ENCODE measurements at regions not wholly inside any gene's neighbourhood (a gene's known extent, or its start where the extent isn't known, plus 50 kb on each side); places are given as distances from the start of the nearest gene placed in this dataset.

GRCh38 chr19:30897034-30897433, 452.2 kb downstream of the TSHZ3 start:
- H3K27me3 Mint-ChIP-seq: no peaks in the 10 kb centered on the region
- H3K4me3 Mint-ChIP-seq: no peak overlapping the region
- ATAC-seq (ENCODE audit: low read depth in 2 of 2) (no peak), DNase-seq (no peak)
- H3K27ac Mint-ChIP-seq: no peak overlapping the region
- H3K36me3 Mint-ChIP-seq: no peaks in the 10 kb centered on the region
- no peaks in the 10 kb centered on the region for H3K4me1 Mint-ChIP-seq
- peaks cover 0 to 3% (median 0%) of the 10 kb centered on the region in 7 donors for H3K9me3 Mint-ChIP-seq

GRCh38 chr19:30896554-30896953, 452.7 kb downstream of the TSHZ3 start:
- DNase-seq (no peak), ATAC-seq (ENCODE audit: low read depth in 2 of 2) (no peak)
- Mint-ChIP-seq H3K9me3 (peaks cover 0 to 3% (median 0%) of the 10 kb centered on the region in 7 donors), H3K4me3 (no peak overlapping the region), H3K27ac (peak overlapping the region in 1 of 6 donors; percentile 32), H3K36me3 (no peaks in the 10 kb centered on the region), H3K27me3 (no peaks in the 10 kb centered on the region), H3K4me1 (no peaks in the 10 kb centered on the region)

GRCh38 chr19:30895946-30896345, 453.3 kb downstream of the TSHZ3 start:
- ATAC-seq (ENCODE audit: low read depth in 2 of 2) (no peak), DNase-seq (no peak)
- Mint-ChIP-seq H3K9me3 (peaks cover 0 to 3% (median 0%) of the 10 kb centered on the region in 7 donors), H3K36me3 (no peaks in the 10 kb centered on the region), H3K4me3 (no peak overlapping the region), H3K27ac (no peak overlapping the region), H3K4me1 (no peaks in the 10 kb centered on the region), H3K27me3 (no peaks in the 10 kb centered on the region)

GRCh38 chr19:30891051-30891450, 458.2 kb downstream of the TSHZ3 start:
- H3K27me3 Mint-ChIP-seq: no peaks in the 10 kb centered on the region
- peaks cover 0 to 3% (median 0%) of the 10 kb centered on the region in 7 donors for H3K9me3 Mint-ChIP-seq
- no peak overlapping the region for H3K4me3 Mint-ChIP-seq
- ATAC-seq (ENCODE audit: low read depth in 2 of 2) (no peak), DNase-seq (no peak)
- H3K36me3 Mint-ChIP-seq: no peaks in the 10 kb centered on the region
- H3K27ac Mint-ChIP-seq: no peak overlapping the region
- H3K4me1 Mint-ChIP-seq: no peaks in the 10 kb centered on the region

GRCh38 chr19:30890033-30890432, 459.2 kb downstream of the TSHZ3 start:
- DNase-seq: no peak
- H3K4me1 Mint-ChIP-seq: no peaks in the 10 kb centered on the region
- H3K27me3 Mint-ChIP-seq: no peaks in the 10 kb centered on the region
- H3K4me3 Mint-ChIP-seq: no peak overlapping the region
- no peak overlapping the region for H3K27ac Mint-ChIP-seq
- ATAC-seq (ENCODE audit: low read depth in 2 of 2): no peak
- H3K9me3 Mint-ChIP-seq: peaks cover 0 to 3% (median 0%) of the 10 kb centered on the region in 7 donors
- H3K36me3 Mint-ChIP-seq: no peaks in the 10 kb centered on the region

- Mint-ChIP-seq H3K9me3 (peaks cover 0 to 3% (median 0%) of the 10 kb centered on the region in 7 donors), H3K4me1 (no peaks in the 10 kb centered on the region), H3K36me3 (no peaks in the 10 kb centered on the region), H3K27ac (no peak overlapping the region), H3K27me3 (no peaks in the 10 kb centered on the region), H3K4me3 (no peak overlapping the region)
- DNase-seq (no peak), ATAC-seq (ENCODE audit: low read depth in 2 of 2) (no peak)
Measured at GRCh38 chr19:30888937-30889336, 460.3 kb downstream of the TSHZ3 start.

- Mint-ChIP-seq H3K4me3 (no peak overlapping the region), H3K27ac (no peak overlapping the region), H3K9me3 (no peaks in the 10 kb centered on the region)
Measured at GRCh38 chr19:30887042-30887441, 462.2 kb downstream of the TSHZ3 start.

GRCh38 chr19:30886222-30886621, 463.0 kb downstream of the TSHZ3 start:
- Mint-ChIP-seq H3K4me1 (no peaks in the 10 kb centered on the region), H3K27me3 (no peaks in the 10 kb centered on the region), H3K9me3 (no peaks in the 10 kb centered on the region), H3K4me3 (no peak overlapping the region), H3K36me3 (no peaks in the 10 kb centered on the region), H3K27ac (no peak overlapping the region)
- DNase-seq: no peak
- no peak for ATAC-seq (ENCODE audit: low read depth in 2 of 2)

More at GRCh38 chr19:30887042-30887441, 462.2 kb downstream of the TSHZ3 start:
- ATAC-seq (ENCODE audit: low read depth in 2 of 2) (no peak), DNase-seq (no peak)
- H3K27me3 Mint-ChIP-seq: no peaks in the 10 kb centered on the region
- no peaks in the 10 kb centered on the region for H3K36me3 Mint-ChIP-seq
- no peaks in the 10 kb centered on the region for H3K4me1 Mint-ChIP-seq

GRCh38 chr19:30884146-30884812, 465.0 kb downstream of the TSHZ3 start:
- H3K27me3 Mint-ChIP-seq: no peaks in the 10 kb centered on the region
- DNase-seq (no peak), ATAC-seq (ENCODE audit: low read depth in 2 of 2) (no peak)
- H3K27ac Mint-ChIP-seq: no peak overlapping the region
- H3K4me1 Mint-ChIP-seq: no peaks in the 10 kb centered on the region
- peaks cover 0 to 4% (median 0%) of the 10 kb centered on the region in 7 donors for H3K9me3 Mint-ChIP-seq
- no peaks in the 10 kb centered on the region for H3K36me3 Mint-ChIP-seq
- no peak overlapping the region for H3K4me3 Mint-ChIP-seq

GRCh38 chr19:30883071-30883470, 466.2 kb downstream of the TSHZ3 start:
- no peak overlapping the region for H3K4me3 Mint-ChIP-seq
- H3K27ac Mint-ChIP-seq: no peak overlapping the region
- H3K36me3 Mint-ChIP-seq: no peaks in the 10 kb centered on the region
- peaks cover 0 to 4% (median 0%) of the 10 kb centered on the region in 7 donors for H3K9me3 Mint-ChIP-seq
- DNase-seq: no peak
- ATAC-seq (ENCODE audit: low read depth in 2 of 2): no peak
- no peaks in the 10 kb centered on the region for H3K27me3 Mint-ChIP-seq
- H3K4me1 Mint-ChIP-seq: no peaks in the 10 kb centered on the region

GRCh38 chr19:30882411-30883005, 466.7 kb downstream of the TSHZ3 start:
- Mint-ChIP-seq H3K36me3 (no peaks in the 10 kb centered on the region), H3K27me3 (no peaks in the 10 kb centered on the region), H3K4me3 (no peak overlapping the region), H3K4me1 (no peaks in the 10 kb centered on the region), H3K27ac (no peak overlapping the region), H3K9me3 (peaks cover 0 to 4% (median 1%) of the 10 kb centered on the region in 7 donors)
- no peak for ATAC-seq (ENCODE audit: low read depth in 2 of 2)
- DNase-seq: no peak

- ATAC-seq (ENCODE audit: low read depth in 2 of 2): no peak
- Mint-ChIP-seq H3K27me3 (no peaks in the 10 kb centered on the region), H3K4me3 (no peak overlapping the region), H3K9me3 (peaks cover 0 to 4% (median 1%) of the 10 kb centered on the region in 7 donors), H3K4me1 (no peaks in the 10 kb centered on the region), H3K27ac (no peak overlapping the region), H3K36me3 (no peaks in the 10 kb centered on the region)
- no peak for DNase-seq
Measured at GRCh38 chr19:30881930-30882329, 467.3 kb downstream of the TSHZ3 start.

GRCh38 chr19:30881281-30881680, 468.0 kb downstream of the TSHZ3 start:
- Mint-ChIP-seq H3K27ac (no peak overlapping the region), H3K4me1 (no peaks in the 10 kb centered on the region), H3K9me3 (peaks cover 0 to 4% (median 1%) of the 10 kb centered on the region in 7 donors), H3K4me3 (no peak overlapping the region), H3K36me3 (no peaks in the 10 kb centered on the region), H3K27me3 (no peaks in the 10 kb centered on the region)
- ATAC-seq (ENCODE audit: low read depth in 2 of 2) (no peak), DNase-seq (no peak)

GRCh38 chr19:30880551-30880950, 468.7 kb downstream of the TSHZ3 start:
- H3K27ac Mint-ChIP-seq: no peak overlapping the region
- no peak for DNase-seq

More at GRCh38 chr19:30880551-30880950, 468.7 kb downstream of the TSHZ3 start:
- no peak for ATAC-seq (ENCODE audit: low read depth in 2 of 2)
- Mint-ChIP-seq H3K27me3 (no peaks in the 10 kb centered on the region), H3K36me3 (no peaks in the 10 kb centered on the region), H3K9me3 (peaks cover 0 to 4% (median 1%) of the 10 kb centered on the region in 7 donors), H3K4me3 (peak overlapping the region in 1 of 8 donors; percentile 35), H3K4me1 (no peaks in the 10 kb centered on the region)

All from naive B cell (primary cell).